SK-N-SH treated with all-trans-retinoic acid at 6 μM for 48 hours (cell line): ENCODE measurements at regions not wholly inside any gene's neighbourhood (a gene's known extent, or its start where the extent isn't known, plus 50 kb on each side); places are given as distances from the start of the nearest gene placed in this dataset.

Experiments
- ATAC-seq: fragments of 200-7000 bp; cut with Tn5 transposase; 3 replicates; pipeline ENCODE4 v1.9.1; 2020; ENCODE audit warnings: mild to moderate bottlenecking, moderate library complexity
- ARNTL ChIP-seq: fragments of 450-650 bp; formaldehyde crosslinking; IDR thresholded peaks from 2 replicates; pipeline ENCODE4 v1.5.0; 2020; ENCODE audit warnings: low read depth, mild to moderate bottlenecking, moderate library complexity, borderline replicate concordance
- BACH2 ChIP-seq: fragments of 250-450 bp; sonication (Bioruptor Pico); IDR thresholded peaks from 2 replicates; pipeline ENCODE4 v1.9.0; 2021; ENCODE audit warnings: mild to moderate bottlenecking, borderline replicate concordance
- CSDC2 ChIP-seq: fragments of 250-450 bp; sonication (Bioruptor Pico); IDR thresholded peaks from 2 replicates; pipeline ENCODE4 v1.5.0; 2020; ENCODE audit warnings: mild to moderate bottlenecking, moderate library complexity
- ESRRG ChIP-seq: fragments of 250-450 bp; sonication (Bioruptor Pico); IDR thresholded peaks from 2 replicates; pipeline ENCODE4 v1.6.1; 2021; ENCODE audit warnings: mild to moderate bottlenecking
- GLIS3 ChIP-seq: fragments of 250-450 bp; sonication (Bioruptor Pico); IDR thresholded peaks from 2 replicates; pipeline ENCODE4 v1.5.0; 2020; ENCODE audit warnings: mild to moderate bottlenecking, moderate library complexity
- ISL1 ChIP-seq: fragments of 250-450 bp; sonication (Bioruptor Pico); IDR thresholded peaks from 2 replicates; pipeline ENCODE4 v2.1.2; 2022; ENCODE audit warnings: mild to moderate bottlenecking, moderate library complexity
- OSR1 ChIP-seq: fragments of 250-450 bp; sonication (Bioruptor Pico); IDR thresholded peaks from 2 replicates; pipeline ENCODE4 v1.8.0; 2022; ENCODE audit warnings: moderate library complexity, mild to moderate bottlenecking, inconsistent platforms
- PPARA ChIP-seq: fragments of 250-450 bp; sonication (Bioruptor Pico); IDR thresholded peaks from 2 replicates; pipeline ENCODE4 v1.5.0; 2020; ENCODE audit warnings: mild to moderate bottlenecking, borderline replicate concordance
- RARB ChIP-seq: fragments of 250-450 bp; sonication (Bioruptor Pico); IDR thresholded peaks from 2 replicates; pipeline ENCODE4 v1.8.0; 2021; ENCODE audit warnings: mild to moderate bottlenecking, moderate library complexity
- SNAI2 ChIP-seq: fragments of 250-450 bp; sonication (Bioruptor Pico); IDR thresholded peaks from 2 replicates; pipeline ENCODE4 v1.5.0; 2020; ENCODE audit warnings: mild to moderate bottlenecking, moderate library complexity
- TCF4 ChIP-seq: fragments of 250-450 bp; sonication (Bioruptor Pico); IDR thresholded peaks from 2 replicates; pipeline ENCODE4 v1.8.0; 2021; ENCODE audit warnings: mild to moderate bottlenecking, moderate library complexity, borderline replicate concordance
- TOX ChIP-seq: fragments of 250-450 bp; sonication (Bioruptor Pico); IDR thresholded peaks from 2 replicates; pipeline ENCODE4 v1.8.0; 2021; ENCODE audit warnings: mild to moderate bottlenecking, moderate library complexity, borderline replicate concordance
- ZC3H10 ChIP-seq: fragments of 250-450 bp; sonication (Bioruptor Pico); IDR thresholded peaks from 2 replicates; pipeline ENCODE4 v1.5.1; 2021; ENCODE audit warnings: mild to moderate bottlenecking, moderate library complexity
- ZFP3 ChIP-seq: fragments of 250-450 bp; sonication (Bioruptor Pico); IDR thresholded peaks from 2 replicates; pipeline ENCODE4 v1.5.0; 2020; ENCODE audit warnings: mild to moderate bottlenecking, moderate library complexity
- ZFP30 ChIP-seq: fragments of 450-650 bp; formaldehyde crosslinking; IDR thresholded peaks from 2 replicates; pipeline ENCODE4 v1.5.0; 2022; ENCODE audit warnings: mild to moderate bottlenecking, moderate library complexity
- ZNF565 ChIP-seq: fragments of 450-650 bp; formaldehyde crosslinking; conservative IDR thresholded peaks from 2 replicates; pipeline ENCODE4 v1.5.0; 2020; ENCODE audit warnings: low read depth, mild to moderate bottlenecking, moderate library complexity
- ZNF70 ChIP-seq: fragments of 450-650 bp; formaldehyde crosslinking; IDR thresholded peaks from 2 replicates; pipeline ENCODE4 v1.5.0; 2020; ENCODE audit warnings: mild to moderate bottlenecking, moderate library complexity
- ZNF8 ChIP-seq: fragments of 450-650 bp; formaldehyde crosslinking; IDR thresholded peaks from 2 replicates; pipeline ENCODE4 v1.5.0; 2020; ENCODE audit warnings: mild to moderate bottlenecking, moderate library complexity
- TF ChIP-seq, protein P1 (sequence below): fragments of 250-450 bp; sonication (Bioruptor Pico); IDR thresholded peaks from 2 replicates; pipeline ENCODE4 v1.5.0; 2020; ENCODE audit warnings: mild to moderate bottlenecking, moderate library complexity
- TF ChIP-seq, protein P2 (sequence below): fragments of 250-450 bp; sonication (Bioruptor Pico); IDR thresholded peaks from 2 replicates; pipeline ENCODE4 v1.8.0; 2020; ENCODE audit warnings: mild to moderate bottlenecking, moderate library complexity, borderline replicate concordance
- TF ChIP-seq, protein P3 (sequence below): fragments of 250-450 bp; sonication (Bioruptor Pico); IDR thresholded peaks from 2 replicates; pipeline ENCODE4 v1.5.1; 2020; ENCODE audit warnings: low read depth, mild to moderate bottlenecking, moderate library complexity
- TF ChIP-seq, protein P4 (sequence below): fragments of 250-450 bp; sonication (Bioruptor Pico); IDR thresholded peaks from 2 replicates; pipeline ENCODE4 v1.8.0; 2021; ENCODE audit warnings: low read depth, mild to moderate bottlenecking, moderate library complexity, borderline replicate concordance
- TF ChIP-seq, protein P5 (sequence below): fragments of 250-450 bp; sonication (Bioruptor Pico); IDR thresholded peaks from 2 replicates; pipeline ENCODE4 v1.5.1; 2021; ENCODE audit warnings: mild to moderate bottlenecking, moderate library complexity

DNA sequence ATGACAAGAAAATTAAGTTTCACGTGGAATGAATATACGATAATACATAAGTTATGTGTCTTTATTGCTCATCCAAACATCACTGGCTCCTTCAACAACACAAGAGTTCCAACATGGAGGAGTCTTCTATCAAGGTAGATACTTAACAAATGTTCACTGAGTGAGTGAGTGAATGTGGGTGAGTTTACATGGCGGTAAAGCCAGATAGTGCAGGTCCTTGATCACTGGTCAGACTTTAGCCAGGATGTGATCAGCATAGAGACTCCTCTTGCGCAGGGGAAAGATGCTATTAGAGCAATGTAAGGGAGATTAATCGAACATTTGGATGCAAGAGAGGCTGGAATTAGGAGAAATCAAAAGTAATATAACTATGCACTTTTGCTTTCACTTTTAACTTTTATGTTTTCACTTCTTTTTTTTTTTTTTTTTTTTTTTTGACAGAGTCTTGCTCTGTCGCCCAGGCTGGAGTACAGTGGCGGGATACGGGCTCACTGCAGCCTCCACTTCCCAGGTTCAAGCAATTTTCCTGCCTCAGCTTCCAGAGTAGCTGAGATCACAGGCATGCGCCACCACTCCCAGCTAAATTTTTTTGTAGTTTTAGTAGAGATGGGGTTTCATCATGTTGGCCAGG, 249.0 kb upstream of the ID2 start:
- TF ChIP-seq ZNF565 (CRISPR knock-in tag) (no peak), SNAI2 (CRISPR knock-in tag) (no peak), TCF4 (CRISPR knock-in tag) (no peak)
- no peak for ATAC-seq

DNA sequence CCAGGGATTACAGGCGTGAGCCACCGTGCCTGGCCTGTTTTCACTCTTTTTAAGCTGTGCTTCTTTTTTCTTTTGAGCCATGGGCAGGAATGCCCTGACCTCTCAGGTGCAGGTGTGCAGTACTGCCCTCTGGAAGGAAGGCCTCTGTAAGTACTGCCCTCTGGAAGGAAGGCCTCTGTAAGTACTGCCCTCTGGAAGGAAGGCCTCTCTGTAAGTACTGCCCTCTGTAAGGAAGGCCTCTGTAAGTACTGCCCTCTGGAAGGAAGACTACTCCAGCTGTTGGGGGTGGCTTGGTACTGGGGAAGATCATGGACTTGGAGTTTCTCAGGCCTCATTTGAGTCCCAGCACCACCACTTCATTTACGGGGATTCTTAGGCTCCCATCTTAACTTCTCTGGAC, 248.5 kb upstream of the ID2 start:
- ATAC-seq: no peak
- TF ChIP-seq PPARA (no peak), CSDC2 (CRISPR knock-in tag) (no peak), ZNF8 (CRISPR knock-in tag) (no peak), ZC3H10 (CRISPR knock-in tag) (no peak), ZFP3 (CRISPR knock-in tag) (no peak), ZNF565 (CRISPR knock-in tag) (no peak), TOX (CRISPR knock-in tag) (no peak), GLIS3 (CRISPR knock-in tag) (no peak), ARNTL (CRISPR knock-in tag) (no peak), RARB (CRISPR knock-in tag) (no peak)
- TF ChIP-seq, protein P1, sequence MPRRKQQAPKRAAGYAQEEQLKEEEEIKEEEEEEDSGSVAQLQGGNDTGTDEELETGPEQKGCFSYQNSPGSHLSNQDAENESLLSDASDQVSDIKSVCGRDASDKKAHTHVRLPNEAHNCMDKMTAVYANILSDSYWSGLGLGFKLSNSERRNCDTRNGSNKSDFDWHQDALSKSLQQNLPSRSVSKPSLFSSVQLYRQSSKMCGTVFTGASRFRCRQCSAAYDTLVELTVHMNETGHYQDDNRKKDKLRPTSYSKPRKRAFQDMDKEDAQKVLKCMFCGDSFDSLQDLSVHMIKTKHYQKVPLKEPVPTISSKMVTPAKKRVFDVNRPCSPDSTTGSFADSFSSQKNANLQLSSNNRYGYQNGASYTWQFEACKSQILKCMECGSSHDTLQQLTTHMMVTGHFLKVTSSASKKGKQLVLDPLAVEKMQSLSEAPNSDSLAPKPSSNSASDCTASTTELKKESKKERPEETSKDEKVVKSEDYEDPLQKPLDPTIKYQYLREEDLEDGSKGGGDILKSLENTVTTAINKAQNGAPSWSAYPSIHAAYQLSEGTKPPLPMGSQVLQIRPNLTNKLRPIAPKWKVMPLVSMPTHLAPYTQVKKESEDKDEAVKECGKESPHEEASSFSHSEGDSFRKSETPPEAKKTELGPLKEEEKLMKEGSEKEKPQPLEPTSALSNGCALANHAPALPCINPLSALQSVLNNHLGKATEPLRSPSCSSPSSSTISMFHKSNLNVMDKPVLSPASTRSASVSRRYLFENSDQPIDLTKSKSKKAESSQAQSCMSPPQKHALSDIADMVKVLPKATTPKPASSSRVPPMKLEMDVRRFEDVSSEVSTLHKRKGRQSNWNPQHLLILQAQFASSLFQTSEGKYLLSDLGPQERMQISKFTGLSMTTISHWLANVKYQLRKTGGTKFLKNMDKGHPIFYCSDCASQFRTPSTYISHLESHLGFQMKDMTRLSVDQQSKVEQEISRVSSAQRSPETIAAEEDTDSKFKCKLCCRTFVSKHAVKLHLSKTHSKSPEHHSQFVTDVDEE: no peak
- TF ChIP-seq, protein P2, sequence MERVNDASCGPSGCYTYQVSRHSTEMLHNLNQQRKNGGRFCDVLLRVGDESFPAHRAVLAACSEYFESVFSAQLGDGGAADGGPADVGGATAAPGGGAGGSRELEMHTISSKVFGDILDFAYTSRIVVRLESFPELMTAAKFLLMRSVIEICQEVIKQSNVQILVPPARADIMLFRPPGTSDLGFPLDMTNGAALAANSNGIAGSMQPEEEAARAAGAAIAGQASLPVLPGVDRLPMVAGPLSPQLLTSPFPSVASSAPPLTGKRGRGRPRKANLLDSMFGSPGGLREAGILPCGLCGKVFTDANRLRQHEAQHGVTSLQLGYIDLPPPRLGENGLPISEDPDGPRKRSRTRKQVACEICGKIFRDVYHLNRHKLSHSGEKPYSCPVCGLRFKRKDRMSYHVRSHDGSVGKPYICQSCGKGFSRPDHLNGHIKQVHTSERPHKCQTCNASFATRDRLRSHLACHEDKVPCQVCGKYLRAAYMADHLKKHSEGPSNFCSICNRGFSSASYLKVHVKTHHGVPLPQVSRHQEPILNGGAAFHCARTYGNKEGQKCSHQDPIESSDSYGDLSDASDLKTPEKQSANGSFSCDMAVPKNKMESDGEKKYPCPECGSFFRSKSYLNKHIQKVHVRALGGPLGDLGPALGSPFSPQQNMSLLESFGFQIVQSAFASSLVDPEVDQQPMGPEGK (CRISPR knock-in tag): no peak
- TF ChIP-seq, protein P3, sequence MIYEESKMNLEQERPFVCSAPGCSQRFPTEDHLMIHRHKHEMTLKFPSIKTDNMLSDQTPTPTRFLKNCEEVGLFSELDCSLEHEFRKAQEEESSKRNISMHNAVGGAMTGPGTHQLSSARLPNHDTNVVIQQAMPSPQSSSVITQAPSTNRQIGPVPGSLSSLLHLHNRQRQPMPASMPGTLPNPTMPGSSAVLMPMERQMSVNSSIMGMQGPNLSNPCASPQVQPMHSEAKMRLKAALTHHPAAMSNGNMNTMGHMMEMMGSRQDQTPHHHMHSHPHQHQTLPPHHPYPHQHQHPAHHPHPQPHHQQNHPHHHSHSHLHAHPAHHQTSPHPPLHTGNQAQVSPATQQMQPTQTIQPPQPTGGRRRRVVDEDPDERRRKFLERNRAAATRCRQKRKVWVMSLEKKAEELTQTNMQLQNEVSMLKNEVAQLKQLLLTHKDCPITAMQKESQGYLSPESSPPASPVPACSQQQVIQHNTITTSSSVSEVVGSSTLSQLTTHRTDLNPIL: no peak

DNA sequence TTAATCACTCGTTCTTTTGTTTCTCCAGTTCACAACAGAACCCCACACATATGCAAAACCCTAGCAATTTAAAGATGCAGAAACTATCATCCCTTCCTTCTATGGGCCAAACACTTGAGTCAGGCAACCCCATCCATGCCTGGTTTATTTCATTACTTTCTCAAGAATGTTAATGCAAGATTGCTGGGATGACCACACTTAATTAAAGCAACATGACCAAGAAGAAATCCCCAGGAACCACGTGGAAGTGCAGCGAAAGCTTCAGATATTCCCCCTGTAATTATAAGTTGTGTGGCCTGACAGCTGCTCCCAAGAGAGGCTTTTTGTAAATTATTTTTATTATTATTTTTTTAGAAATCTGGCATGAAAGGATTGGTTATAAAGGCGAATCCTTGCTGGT, 246.2 kb upstream of the ID2 start:
- peak; percentile 91 for ATAC-seq
- TF ChIP-seq ARNTL (CRISPR knock-in tag) (no peak), ZC3H10 (CRISPR knock-in tag) (no peak), TCF4 (CRISPR knock-in tag) (peak; percentile 53), ZFP30 (no peak), SNAI2 (CRISPR knock-in tag) (0 out of 2 replicates have a peak, but pooled peaks have one; percentile 56), ZNF8 (CRISPR knock-in tag) (no peak), CSDC2 (CRISPR knock-in tag) (no peak), RARB (CRISPR knock-in tag) (no peak), ZNF70 (CRISPR knock-in tag) (no peak), ISL1 (peak; percentile 85), ESRRG (no peak), OSR1 (no peak), TOX (CRISPR knock-in tag) (no peak), GLIS3 (CRISPR knock-in tag) (no peak), ZFP3 (CRISPR knock-in tag) (0 out of 2 replicates have a peak, but pooled peaks have one; percentile 15), BACH2 (CRISPR knock-in tag) (no peak)
- TF ChIP-seq, protein P1: no peak
- TF ChIP-seq, protein P3: peak; percentile 32; the same call in 1 of the 2 replicates
- TF ChIP-seq, protein P4, sequence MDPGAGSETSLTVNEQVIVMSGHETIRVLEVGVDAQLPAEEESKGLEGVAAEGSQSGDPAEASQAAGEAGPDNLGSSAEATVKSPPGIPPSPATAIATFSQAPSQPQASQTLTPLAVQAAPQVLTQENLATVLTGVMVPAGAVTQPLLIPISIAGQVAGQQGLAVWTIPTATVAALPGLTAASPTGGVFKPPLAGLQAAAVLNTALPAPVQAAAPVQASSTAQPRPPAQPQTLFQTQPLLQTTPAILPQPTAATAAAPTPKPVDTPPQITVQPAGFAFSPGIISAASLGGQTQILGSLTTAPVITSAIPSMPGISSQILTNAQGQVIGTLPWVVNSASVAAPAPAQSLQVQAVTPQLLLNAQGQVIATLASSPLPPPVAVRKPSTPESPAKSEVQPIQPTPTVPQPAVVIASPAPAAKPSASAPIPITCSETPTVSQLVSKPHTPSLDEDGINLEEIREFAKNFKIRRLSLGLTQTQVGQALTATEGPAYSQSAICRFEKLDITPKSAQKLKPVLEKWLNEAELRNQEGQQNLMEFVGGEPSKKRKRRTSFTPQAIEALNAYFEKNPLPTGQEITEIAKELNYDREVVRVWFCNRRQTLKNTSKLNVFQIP (CRISPR knock-in tag): no peak
- TF ChIP-seq, protein P5, sequence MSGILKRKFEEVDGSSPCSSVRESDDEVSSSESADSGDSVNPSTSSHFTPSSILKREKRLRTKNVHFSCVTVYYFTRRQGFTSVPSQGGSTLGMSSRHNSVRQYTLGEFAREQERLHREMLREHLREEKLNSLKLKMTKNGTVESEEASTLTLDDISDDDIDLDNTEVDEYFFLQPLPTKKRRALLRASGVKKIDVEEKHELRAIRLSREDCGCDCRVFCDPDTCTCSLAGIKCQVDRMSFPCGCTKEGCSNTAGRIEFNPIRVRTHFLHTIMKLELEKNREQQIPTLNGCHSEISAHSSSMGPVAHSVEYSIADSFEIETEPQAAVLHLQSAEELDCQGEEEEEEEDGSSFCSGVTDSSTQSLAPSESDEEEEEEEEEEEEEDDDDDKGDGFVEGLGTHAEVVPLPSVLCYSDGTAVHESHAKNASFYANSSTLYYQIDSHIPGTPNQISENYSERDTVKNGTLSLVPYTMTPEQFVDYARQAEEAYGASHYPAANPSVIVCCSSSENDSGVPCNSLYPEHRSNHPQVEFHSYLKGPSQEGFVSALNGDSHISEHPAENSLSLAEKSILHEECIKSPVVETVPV (CRISPR knock-in tag): no peak
